ENCODE measurements at regions not wholly inside any gene's neighbourhood (a gene's known extent, or its start where the extent isn't known, plus 50 kb on each side); places are given as distances from the start of the nearest gene placed in this dataset.

GRCh38 chr11:69211540-69211919, 55.8 kb downstream of the SMIM38 start:
- Mint-ChIP-seq H3K27ac (no peak overlapping the region), H3K4me1 (no peaks in the 10 kb centered on the region), H3K36me3 (no peaks in the 10 kb centered on the region), H3K4me3 (no peak overlapping the region), H3K9me3 (no peaks in the 10 kb centered on the region), H3K27me3 (peaks cover 25 to 43% of the 10 kb centered on the region in 2 donors)
- Histone ChIP-seq H3K27ac (ENCODE audit: low read depth, low read length) (no peak overlapping the region), H3K27me3 (ENCODE audit: insufficient read depth, low read length, poor library complexity, severe bottlenecking) (no peaks in the 10 kb centered on the region), H3K9me3 (ENCODE audit: low read length) (no peaks in the 10 kb centered on the region), H3K4me1 (ENCODE audit: insufficient read depth, low read length) (no peaks in the 10 kb centered on the region), H3K4me3 (ENCODE audit: low read length) (no peak overlapping the region), H3K36me3 (ENCODE audit: insufficient read depth, low read length) (no peaks in the 10 kb centered on the region)
- ChIA-PET POLR2A (no interaction called here), CTCF (interaction anchor here (1.7 kb wide), 1 partner anchor 62 kb away, joined by 4 read pairs; no protein-coding TSS in a partner anchor)
- no peak for DNase-seq

- Histone ChIP-seq H3K4me1 (ENCODE audit: insufficient read depth, low read length) (no peaks in the 10 kb centered on the region), H3K27me3 (ENCODE audit: insufficient read depth, low read length, poor library complexity, severe bottlenecking) (no peaks in the 10 kb centered on the region), H3K27ac (ENCODE audit: low read depth, low read length) (no peak overlapping the region), H3K36me3 (ENCODE audit: insufficient read depth, low read length) (no peaks in the 10 kb centered on the region), H3K4me3 (ENCODE audit: low read length) (no peak overlapping the region), H3K9me3 (ENCODE audit: low read length) (no peaks in the 10 kb centered on the region)
- ChIA-PET CTCF (no interaction called here), POLR2A (no interaction called here)
- DNase-seq, result no peak
- peaks cover 25 to 43% of the 10 kb centered on the region in 2 donors for H3K27me3 Mint-ChIP-seq
- H3K36me3 Mint-ChIP-seq, result no peaks in the 10 kb centered on the region
- no peak overlapping the region for H3K27ac Mint-ChIP-seq
- no peaks in the 10 kb centered on the region for H3K4me1 Mint-ChIP-seq
- H3K9me3 Mint-ChIP-seq, result no peaks in the 10 kb centered on the region
- H3K4me3 Mint-ChIP-seq, result no peak overlapping the region
These were observed 56.4 kb downstream of the SMIM38 start for GRCh38 chr11:69211920-69212797.

- H3K36me3 Mint-ChIP-seq, result no peaks in the 10 kb centered on the region
- no peak for DNase-seq
- peaks cover 25 to 43% of the 10 kb centered on the region in 2 donors for H3K27me3 Mint-ChIP-seq
- ChIA-PET POLR2A (no interaction called here), CTCF (no interaction called here)
- H3K9me3 Mint-ChIP-seq, result no peaks in the 10 kb centered on the region
- no peak overlapping the region for H3K4me3 Mint-ChIP-seq
- Histone ChIP-seq H3K9me3 (ENCODE audit: low read length) (no peaks in the 10 kb centered on the region), H3K27ac (ENCODE audit: low read depth, low read length) (no peak overlapping the region), H3K4me1 (ENCODE audit: insufficient read depth, low read length) (no peaks in the 10 kb centered on the region), H3K4me3 (ENCODE audit: low read length) (no peak overlapping the region), H3K27me3 (ENCODE audit: insufficient read depth, low read length, poor library complexity, severe bottlenecking) (no peaks in the 10 kb centered on the region), H3K36me3 (ENCODE audit: insufficient read depth, low read length) (no peaks in the 10 kb centered on the region)
- no peak overlapping the region for H3K27ac Mint-ChIP-seq
- H3K4me1 Mint-ChIP-seq, result no peaks in the 10 kb centered on the region
These were observed 57.0 kb downstream of the SMIM38 start for GRCh38 chr11:69212798-69213110.

GRCh38 chr11:69213316-69213715, 57.6 kb downstream of the SMIM38 start:
- Mint-ChIP-seq H3K9me3 (no peaks in the 10 kb centered on the region), H3K27ac (no peak overlapping the region), H3K4me3 (no peak overlapping the region), H3K36me3 (no peaks in the 10 kb centered on the region), H3K4me1 (no peaks in the 10 kb centered on the region), H3K27me3 (peaks cover 25 to 42% of the 10 kb centered on the region in 2 donors)
- Histone ChIP-seq H3K4me3 (ENCODE audit: low read length) (no peak overlapping the region), H3K36me3 (ENCODE audit: insufficient read depth, low read length) (no peaks in the 10 kb centered on the region), H3K27ac (ENCODE audit: low read depth, low read length) (no peak overlapping the region), H3K4me1 (ENCODE audit: insufficient read depth, low read length) (no peaks in the 10 kb centered on the region), H3K27me3 (ENCODE audit: insufficient read depth, low read length, poor library complexity, severe bottlenecking) (no peaks in the 10 kb centered on the region), H3K9me3 (ENCODE audit: low read length) (no peaks in the 10 kb centered on the region)
- ChIA-PET CTCF (no interaction called here), POLR2A (no interaction called here)
- DNase-seq, result peak in 1 of 5 donors; percentile 12

- H3K4me3 Mint-ChIP-seq, result no peak overlapping the region
- POLR2A ChIA-PET, result no interaction called here
These were observed 58.2 kb downstream of the SMIM38 start for GRCh38 chr11:69213964-69214363.

DNA sequence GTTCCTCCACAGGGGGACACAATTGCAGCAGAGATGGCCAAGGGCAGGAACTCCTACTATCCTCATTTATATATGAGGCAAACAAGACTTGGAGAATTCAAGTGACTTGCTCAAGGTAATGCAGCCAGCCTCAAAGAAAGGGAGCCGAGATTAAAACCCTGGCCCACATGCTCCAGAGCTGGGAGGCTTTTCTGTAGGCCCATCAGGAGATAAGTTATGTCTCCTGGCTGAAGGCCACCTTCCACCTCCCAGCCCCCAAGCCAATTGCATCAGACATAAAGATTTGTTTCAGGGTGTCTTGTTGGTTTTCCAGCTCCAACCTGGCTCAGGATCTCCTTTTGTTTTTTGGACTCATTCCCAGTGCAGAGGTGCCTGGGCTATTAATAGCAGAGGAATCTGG, 59.5 kb downstream of the SMIM38 start:
- no peaks in the 10 kb centered on the region for H3K27me3 ChIP-seq (ENCODE audit: insufficient read depth, low read length, poor library complexity, severe bottlenecking)
- POLR2A ChIA-PET, result no interaction called here

More at GRCh38 chr11:69213964-69214363, 58.2 kb downstream of the SMIM38 start:
- H3K4me1 Mint-ChIP-seq, result no peaks in the 10 kb centered on the region
- CTCF ChIA-PET, result no interaction called here
- DNase-seq, result no peak
- H3K36me3 ChIP-seq (ENCODE audit: insufficient read depth, low read length), result no peaks in the 10 kb centered on the region
- peaks cover 25 to 42% of the 10 kb centered on the region in 2 donors for H3K27me3 Mint-ChIP-seq
- no peak overlapping the region for H3K27ac ChIP-seq (ENCODE audit: low read depth, low read length)
- H3K36me3 Mint-ChIP-seq, result no peaks in the 10 kb centered on the region
- H3K9me3 ChIP-seq (ENCODE audit: low read length), result no peaks in the 10 kb centered on the region
- peak overlapping the region in 1 of 8 donors; percentile 90 for H3K27ac Mint-ChIP-seq
- no peaks in the 10 kb centered on the region for H3K27me3 ChIP-seq (ENCODE audit: insufficient read depth, low read length, poor library complexity, severe bottlenecking)
- H3K4me1 ChIP-seq (ENCODE audit: insufficient read depth, low read length), result no peaks in the 10 kb centered on the region
- H3K9me3 Mint-ChIP-seq, result no peaks in the 10 kb centered on the region
- H3K4me3 ChIP-seq (ENCODE audit: low read length), result no peak overlapping the region

GRCh38 chr11:69215784-69216415, 60.2 kb downstream of the SMIM38 start:
- DNase-seq, result no peak
- POLR2A ChIA-PET, result no interaction called here
- Histone ChIP-seq H3K4me1 (ENCODE audit: insufficient read depth, low read length) (no peaks in the 10 kb centered on the region), H3K4me3 (ENCODE audit: low read length) (no peak overlapping the region), H3K36me3 (ENCODE audit: insufficient read depth, low read length) (no peaks in the 10 kb centered on the region), H3K27me3 (ENCODE audit: insufficient read depth, low read length, poor library complexity, severe bottlenecking) (no peaks in the 10 kb centered on the region), H3K27ac (ENCODE audit: low read depth, low read length) (no peak overlapping the region), H3K9me3 (ENCODE audit: low read length) (no peaks in the 10 kb centered on the region)
- CTCF ChIA-PET, result no interaction called here
- Mint-ChIP-seq H3K4me3 (no peak overlapping the region), H3K4me1 (no peaks in the 10 kb centered on the region), H3K27me3 (peaks cover 12 to 32% of the 10 kb centered on the region in 2 donors), H3K27ac (no peak overlapping the region), H3K9me3 (no peaks in the 10 kb centered on the region), H3K36me3 (no peaks in the 10 kb centered on the region)

More for the DNA sequence above, 59.5 kb downstream of the SMIM38 start:
- peaks cover 17 to 33% of the 10 kb centered on the region in 2 donors for H3K27me3 Mint-ChIP-seq
- no peak overlapping the region for H3K27ac ChIP-seq (ENCODE audit: low read depth, low read length)
- no peak for DNase-seq
- H3K9me3 Mint-ChIP-seq, result no peaks in the 10 kb centered on the region
- CTCF ChIA-PET, result no interaction called here
- no peak overlapping the region for H3K4me3 Mint-ChIP-seq
- H3K4me1 Mint-ChIP-seq, result no peaks in the 10 kb centered on the region
- H3K9me3 ChIP-seq (ENCODE audit: low read length), result no peaks in the 10 kb centered on the region
- H3K36me3 Mint-ChIP-seq, result no peaks in the 10 kb centered on the region
- no peak overlapping the region for H3K27ac Mint-ChIP-seq
- no peaks in the 10 kb centered on the region for H3K4me1 ChIP-seq (ENCODE audit: insufficient read depth, low read length)
- H3K36me3 ChIP-seq (ENCODE audit: insufficient read depth, low read length), result no peaks in the 10 kb centered on the region
- no peak overlapping the region for H3K4me3 ChIP-seq (ENCODE audit: low read length)

DNA sequence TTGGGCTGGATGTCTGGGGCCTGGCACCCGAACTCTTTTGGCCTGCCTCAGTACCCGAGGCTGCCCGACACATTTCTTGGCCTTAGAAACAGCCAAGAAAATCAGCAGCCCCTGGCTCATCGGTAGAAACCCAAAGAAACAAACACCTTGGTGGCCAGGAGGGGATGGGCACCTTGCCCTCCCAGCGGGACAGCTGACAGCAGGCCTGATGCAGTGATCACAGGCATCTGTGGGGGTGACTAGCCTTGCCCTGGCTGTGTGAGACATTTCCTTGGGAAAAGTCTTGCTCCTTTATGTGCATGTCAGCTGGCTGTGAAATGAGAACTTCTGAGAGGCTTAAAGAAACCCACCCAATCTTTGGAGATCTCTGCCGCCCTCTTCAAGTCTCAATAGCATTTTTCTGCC, 60.9 kb downstream of the SMIM38 start:
- H3K9me3 ChIP-seq (ENCODE audit: low read length), result no peaks in the 10 kb centered on the region
- H3K36me3 ChIP-seq (ENCODE audit: insufficient read depth, low read length), result no peaks in the 10 kb centered on the region
- H3K4me3 ChIP-seq (ENCODE audit: low read length), result no peak overlapping the region
- H3K27ac ChIP-seq (ENCODE audit: low read depth, low read length), result no peak overlapping the region
- Mint-ChIP-seq H3K27ac (no peak overlapping the region), H3K27me3 (peaks cover 12 to 26% of the 10 kb centered on the region in 2 donors), H3K4me3 (no peak overlapping the region), H3K9me3 (no peaks in the 10 kb centered on the region), H3K36me3 (no peaks in the 10 kb centered on the region), H3K4me1 (no peaks in the 10 kb centered on the region)
- no peaks in the 10 kb centered on the region for H3K27me3 ChIP-seq (ENCODE audit: insufficient read depth, low read length, poor library complexity, severe bottlenecking)
- DNase-seq, result no peak
- POLR2A ChIA-PET, result no interaction called here
- CTCF ChIA-PET, result no interaction called here
- H3K4me1 ChIP-seq (ENCODE audit: insufficient read depth, low read length), result no peaks in the 10 kb centered on the region
